Small intestine (tissue), 7 donors: ENCODE measurements at regions not wholly inside any gene's neighbourhood (a gene's known extent, or its start where the extent isn't known, plus 50 kb on each side); places are given as distances from the start of the nearest gene placed in this dataset.

Experiments
- DNase-seq, 2 donors: peaks; one replicate each; pipeline versions ENCODE4 v3.0.0 to v3.0.0-alpha.2; 2013
- FAIRE-seq: peaks from 2 replicates; lab custom pipeline; 2012; peaks lifted over from hg19 to GRCh38; lab: Jason Lieb, UNC
- H3K27ac ChIP-seq, 3 donors: one replicate each; pipeline ENCODE4 v1.5.1; 2013; ENCODE audit warnings: low read length in 2 of 3, mild to moderate bottlenecking in 2 of 3, control low read depth in 1 of 3, inconsistent platforms in 1 of 3, low read depth in 1 of 3, moderate library complexity in 1 of 3
- H3K27me3 ChIP-seq, 3 donors: one replicate each; pipeline ENCODE4 v1.6.1; 2013; ENCODE audit warnings: low read length in 3 of 3, inconsistent platforms in 1 of 3; ENCODE audit not compliant: control insufficient read depth in 3 of 3, insufficient read depth in 3 of 3
- H3K36me3 ChIP-seq, 3 donors: one replicate each; pipeline ENCODE4 v1.6.1; 2013; ENCODE audit warnings: low read length in 3 of 3, inconsistent platforms in 1 of 3, low read depth in 1 of 3, mild to moderate bottlenecking in 1 of 3, moderate library complexity in 1 of 3; ENCODE audit not compliant: control insufficient read depth in 3 of 3, insufficient read depth in 2 of 3
- H3K4me1 ChIP-seq, 3 donors: one replicate each; pipeline ENCODE4 v1.6.1; 2013; ENCODE audit warnings: low read length in 2 of 3, inconsistent platforms in 1 of 3, low read depth in 1 of 3, mild to moderate bottlenecking in 1 of 3, moderate library complexity in 1 of 3; ENCODE audit not compliant: control insufficient read depth in 3 of 3, insufficient read depth in 2 of 3
- H3K4me3 ChIP-seq, 3 donors: one replicate each; pipeline ENCODE4 v1.5.1; 2013; ENCODE audit warnings: low read length in 3 of 3, control low read depth in 1 of 3, inconsistent platforms in 1 of 3, low read depth in 1 of 3, mild to moderate bottlenecking in 1 of 3, moderate library complexity in 1 of 3
- H3K9me3 ChIP-seq, 2 donors: one replicate each; pipeline ENCODE4 v1.6.1; 2013; ENCODE audit warnings: low read depth in 1 of 2, low read length in 1 of 2; ENCODE audit not compliant: control insufficient read depth in 2 of 2, insufficient read depth in 1 of 2
- WGBS, 3 donors: extraction: QIAGEN DNeasy Blood & Tissue Kit; methylation state at CpG; one replicate each; pipeline ENCODE4 v1.1.7; 2013; 5-methylcytosine and 5-hydroxymethylcytosine counted together
- donor health status: healthy with polysubstance abuse.
- donor health status: control.
- donor health status: control.
- donor health status: Bipolar disorder and iron deficiency.
- donor health status: healthy.

- DNase-seq (no peak), FAIRE-seq (no peak)
- Histone ChIP-seq H3K4me1 (no peaks in the 10 kb centered on the region), H3K27ac (no peak overlapping the region), H3K36me3 (no peaks in the 10 kb centered on the region), H3K27me3 (no peaks in the 10 kb centered on the region), H3K4me3 (no peak overlapping the region), H3K9me3 (no peaks in the 10 kb centered on the region)
- 62 to 75% (median 67%) methylated on average over 4 of the region's 4 CpGs for WGBS, 3 donors
These were observed 189.9 kb upstream of the SNX7 start for GRCh38 chr1:98471633-98472032.

- Histone ChIP-seq H3K4me1 (no peaks in the 10 kb centered on the region), H3K4me3 (no peak overlapping the region), H3K27ac (no peak overlapping the region), H3K9me3 (no peaks in the 10 kb centered on the region), H3K27me3 (no peaks in the 10 kb centered on the region), H3K36me3 (no peaks in the 10 kb centered on the region)
- peak; percentile 49 to 62 for DNase-seq
- FAIRE-seq, result no peak
- WGBS, 3 donors, result 3 to 10% (median 9%) methylated on average over 2 of the region's 2 CpGs
These were observed 193.3 kb upstream of the SNX7 start for GRCh38 chr1:98468111-98468717.

GRCh38 chr1:98467586-98467985, 193.9 kb upstream of the SNX7 start:
- no peaks in the 10 kb centered on the region for H3K4me1 ChIP-seq
- no peak overlapping the region for H3K27ac ChIP-seq
- no peak for FAIRE-seq
- DNase-seq, result no peak
- 45 to 51% (median 50%) methylated on average over 4 of the region's 4 CpGs for WGBS, 3 donors
- H3K27me3 ChIP-seq, result no peaks in the 10 kb centered on the region
- no peaks in the 10 kb centered on the region for H3K36me3 ChIP-seq
- no peaks in the 10 kb centered on the region for H3K9me3 ChIP-seq
- no peak overlapping the region for H3K4me3 ChIP-seq

- no peak for FAIRE-seq
- Histone ChIP-seq H3K9me3 (no peaks in the 10 kb centered on the region), H3K27ac (no peak overlapping the region), H3K4me1 (no peaks in the 10 kb centered on the region), H3K4me3 (no peak overlapping the region), H3K27me3 (no peaks in the 10 kb centered on the region), H3K36me3 (no peaks in the 10 kb centered on the region)
- no peak for DNase-seq
These were observed 194.4 kb upstream of the SNX7 start for GRCh38 chr1:98467122-98467521.

GRCh38 chr1:98461873-98462385, 199.6 kb upstream of the SNX7 start:
- Histone ChIP-seq H3K4me1 (no peaks in the 10 kb centered on the region), H3K36me3 (no peaks in the 10 kb centered on the region), H3K9me3 (no peaks in the 10 kb centered on the region), H3K27ac (no peak overlapping the region), H3K27me3 (no peaks in the 10 kb centered on the region), H3K4me3 (no peak overlapping the region)
- DNase-seq (no peak), FAIRE-seq (no peak)
- 81 to 85% (median 82%) methylated on average over 7 of the region's 7 CpGs for WGBS, 3 donors

- H3K4me1 ChIP-seq, result no peaks in the 10 kb centered on the region
- DNase-seq (no peak), FAIRE-seq (no peak)
- no peaks in the 10 kb centered on the region for H3K36me3 ChIP-seq
- WGBS, 3 donors, result 20 to 72% (median 52%) methylated on average over 1 of the region's 1 CpG
- H3K27ac ChIP-seq, result no peak overlapping the region
- no peaks in the 10 kb centered on the region for H3K27me3 ChIP-seq
- H3K9me3 ChIP-seq, result no peaks in the 10 kb centered on the region
- no peak overlapping the region for H3K4me3 ChIP-seq
These were observed 201.4 kb upstream of the SNX7 start for GRCh38 chr1:98460136-98460535.

- H3K27me3 ChIP-seq, result no peaks in the 10 kb centered on the region
- DNase-seq, result no peak
- H3K36me3 ChIP-seq, result no peaks in the 10 kb centered on the region
- no peak overlapping the region for H3K27ac ChIP-seq
- H3K4me1 ChIP-seq, result no peaks in the 10 kb centered on the region
- H3K4me3 ChIP-seq, result no peak overlapping the region
- no peak for FAIRE-seq
- H3K9me3 ChIP-seq, result no peaks in the 10 kb centered on the region
- 84 to 94% (median 90%) methylated on average over 2 of the region's 2 CpGs for WGBS, 3 donors
These were observed 202.0 kb upstream of the SNX7 start for GRCh38 chr1:98459486-98459870.

- no peaks in the 10 kb centered on the region for H3K4me1 ChIP-seq
- H3K4me3 ChIP-seq, result no peak overlapping the region
- no peak overlapping the region for H3K27ac ChIP-seq
- FAIRE-seq (no peak), DNase-seq (peak; percentile 42 to 62)
- WGBS, 3 donors, result 9 to 45% (median 45%) methylated on average over 8 of the region's 8 CpGs
- no peaks in the 10 kb centered on the region for H3K9me3 ChIP-seq
- no peaks in the 10 kb centered on the region for H3K27me3 ChIP-seq
- no peaks in the 10 kb centered on the region for H3K36me3 ChIP-seq
These were observed 202.7 kb upstream of the SNX7 start for GRCh38 chr1:98458511-98459485.
